GM18868 (cell line): ENCODE measurements at regions not wholly inside any gene's neighbourhood (a gene's known extent, or its start where the extent isn't known, plus 50 kb on each side); places are given as distances from the start of the nearest gene placed in this dataset.

Experiments used
- ATAC-seq: cut with Tn5 transposase; IDR thresholded peaks from one replicate; pipeline ENCODE4 v1.9.1; 2021; ENCODE audit warnings: mild to moderate bottlenecking, moderate library complexity; ENCODE audit not compliant: unreplicated experiment

GRCh38 chr20:55784036-55784435, 221.3 kb downstream of the CBLN4 start:
- no peak for ATAC-seq

- ATAC-seq = no peak
These were observed 221.9 kb downstream of the CBLN4 start for GRCh38 chr20:55783381-55783780.

- no peak for ATAC-seq
These were observed 222.4 kb downstream of the CBLN4 start for GRCh38 chr20:55782912-55783253.

- ATAC-seq = no peak
These were observed 223.0 kb downstream of the CBLN4 start for GRCh38 chr20:55782224-55782911.

GRCh38 chr20:55778796-55779195, 226.5 kb downstream of the CBLN4 start:
- no peak for ATAC-seq

- no peak for ATAC-seq
These were observed 227.7 kb downstream of the CBLN4 start for GRCh38 chr20:55777641-55778040.

GRCh38 chr20:55776176-55776575, 229.1 kb downstream of the CBLN4 start:
- ATAC-seq = no peak

- no peak for ATAC-seq
These were observed 230.7 kb downstream of the CBLN4 start for GRCh38 chr20:55774628-55775027.

GRCh38 chr20:55761797-55762196, 243.5 kb downstream of the CBLN4 start:
- no peak for ATAC-seq

- ATAC-seq = no peak
These were observed 244.2 kb downstream of the CBLN4 start for GRCh38 chr20:55761100-55761499.

- no peak for ATAC-seq
These were observed 244.7 kb downstream of the CBLN4 start for GRCh38 chr20:55760586-55760985.

- ATAC-seq = no peak
These were observed 249.5 kb downstream of the CBLN4 start for GRCh38 chr20:55755861-55756260.

- no peak for ATAC-seq
These were observed 249.9 kb downstream of the CBLN4 start for GRCh38 chr20:55755411-55755810.

- ATAC-seq = no peak
These were observed 258.6 kb downstream of the CBLN4 start for GRCh38 chr20:55746723-55747122.

- no peak for ATAC-seq
These were observed 259.5 kb downstream of the CBLN4 start for GRCh38 chr20:55745840-55746239.

GRCh38 chr20:55744896-55745295, 260.4 kb downstream of the CBLN4 start:
- ATAC-seq = no peak

GRCh38 chr20:55741801-55742200, 263.5 kb downstream of the CBLN4 start:
- no peak for ATAC-seq

GRCh38 chr20:55740076-55740475, 265.2 kb downstream of the CBLN4 start:
- no peak for ATAC-seq

- no peak for ATAC-seq
These were observed 275.0 kb downstream of the CBLN4 start for GRCh38 chr20:55730321-55730720.

- ATAC-seq = no peak
These were observed 290.6 kb downstream of the CBLN4 start for GRCh38 chr20:55714736-55715135.

- no peak for ATAC-seq
These were observed 291.2 kb downstream of the CBLN4 start for GRCh38 chr20:55714082-55714481.

- no peak for ATAC-seq
These were observed 300.9 kb downstream of the CBLN4 start for GRCh38 chr20:55704458-55704857.

- no peak for ATAC-seq
These were observed 303.9 kb downstream of the CBLN4 start for GRCh38 chr20:55701467-55701866.
